ENCODE measurements at regions not wholly inside any gene's neighbourhood (a gene's known extent, or its start where the extent isn't known, plus 50 kb on each side); places are given as distances from the start of the nearest gene placed in this dataset.

GRCh38 chr22:49411236-49411635 is 416.4 kb downstream of the BRD1 start:
- DNase-seq (ENCODE audit: low spot score) = no peak
- H3K4me3 ChIP-seq = no peak overlapping the region
- TF ChIP-seq CTCF (IDR thresholded peaks at IDR 0.05) = no peak
- no peak overlapping the region for H3K27ac ChIP-seq

- DNase-seq (ENCODE audit: low spot score) = no peak
- Histone ChIP-seq H3K4me3 (no peak overlapping the region), H3K27ac (no peak overlapping the region)
- no peak for TF ChIP-seq CTCF (IDR thresholded peaks at IDR 0.05)
These were observed 419.4 kb downstream of the BRD1 start for GRCh38 chr22:49408102-49408836.

- no peak for TF ChIP-seq CTCF (IDR thresholded peaks at IDR 0.05)
- Histone ChIP-seq H3K4me3 (no peak overlapping the region), H3K27ac (no peak overlapping the region)
- no peak for DNase-seq (ENCODE audit: low spot score)
These were observed 420.6 kb downstream of the BRD1 start for GRCh38 chr22:49406879-49407587.

- no peak for DNase-seq (ENCODE audit: low spot score)
- H3K4me3 ChIP-seq = no peak overlapping the region
- no peak overlapping the region for H3K27ac ChIP-seq
- TF ChIP-seq CTCF (IDR thresholded peaks at IDR 0.05) = no peak
These were observed 421.5 kb downstream of the BRD1 start for GRCh38 chr22:49406047-49406650.

- no peak overlapping the region for H3K27ac ChIP-seq
- no peak for DNase-seq (ENCODE audit: low spot score)
- no peak overlapping the region for H3K4me3 ChIP-seq
- no peak for TF ChIP-seq CTCF (IDR thresholded peaks at IDR 0.05)
These were observed 422.1 kb downstream of the BRD1 start for GRCh38 chr22:49405590-49405989.

- TF ChIP-seq CTCF (IDR thresholded peaks at IDR 0.05) = no peak
These were observed 423.0 kb downstream of the BRD1 start for GRCh38 chr22:49404576-49405241.

More at GRCh38 chr22:49404576-49405241, 423.0 kb downstream of the BRD1 start:
- Histone ChIP-seq H3K4me3 (no peak overlapping the region), H3K27ac (no peak overlapping the region)
- DNase-seq (ENCODE audit: low spot score) = peak; percentile 46
